Vagina (tissue), 2 donors: ENCODE measurements at regions not wholly inside any gene's neighbourhood (a gene's known extent, or its start where the extent isn't known, plus 50 kb on each side); places are given as distances from the start of the nearest gene placed in this dataset.

ENCODE experiments used
- CTCF ChIP-seq, 3 experiments: fragments of 450-650 bp in 2 of 3; fragments of 200-600 bp in 1 of 3; sonication (generic) in 1 of 3; IDR thresholded peaks; one replicate each; pipeline ENCODE4 v1.5.1; 2017 to 2019; ENCODE audit warnings: antibody characterized with exemption in 3 of 3, mild to moderate bottlenecking in 2 of 3, moderate library complexity in 2 of 3
- POLR2A ChIP-seq, 2 donors: fragments of 450-650 bp; IDR thresholded peaks; one replicate each; pipeline ENCODE4 v1.6.1; 2017; ENCODE audit warnings: antibody characterized with exemption in 2 of 2, mild to moderate bottlenecking in 2 of 2, moderate library complexity in 2 of 2
- POLR2AphosphoS5 ChIP-seq, 2 donors: sonication (generic); formaldehyde crosslinking; IDR thresholded peaks; one replicate each; pipeline ENCODE4 v1.9.0; 2017; ENCODE audit warnings: antibody characterized with exemption in 2 of 2, mild to moderate bottlenecking in 2 of 2, low read depth in 1 of 2; ENCODE audit not compliant: insufficient read depth in 1 of 2

GRCh38 chr11:10641177-10641911 lies 52.2 kb downstream of the IRAG1 start:
- TF ChIP-seq CTCF (IDR thresholded peaks at IDR 0.05) (no peak), POLR2A (IDR thresholded peaks at IDR 0.05) (no peak), POLR2AphosphoS5 (IDR thresholded peaks at IDR 0.05; ENCODE audit: insufficient read depth in 1 of 2, low read depth in 1 of 2) (no peak)
